Neural crest cell (in vitro differentiated cells): ENCODE measurements at regions not wholly inside any gene's neighbourhood (a gene's known extent, or its start where the extent isn't known, plus 50 kb on each side); places are given as distances from the start of the nearest gene placed in this dataset.

Experiments
- DNase-seq: peaks from one replicate; pipeline ENCODE4 v3.0.0; 2021; ENCODE audit warnings: low read depth, mixed read lengths, low spot score
- H3K27ac Mint-ChIP-seq: one replicate; pipeline ENCODE4 v1.8.0; 2021; ENCODE audit warnings: mild to moderate bottlenecking, mixed read lengths; ENCODE audit not compliant: unreplicated experiment
- H3K27me3 Mint-ChIP-seq: 2 replicates; pipeline ENCODE4 v1.8.0; 2021; ENCODE audit warnings: low read depth, mild to moderate bottlenecking, mixed read lengths
- H3K36me3 Mint-ChIP-seq: 2 replicates; pipeline ENCODE4 v1.8.0; 2021; ENCODE audit warnings: low read depth, mild to moderate bottlenecking, mixed read lengths
- H3K4me1 Mint-ChIP-seq: 2 replicates; pipeline ENCODE4 v1.8.0; 2021; ENCODE audit warnings: mixed read lengths
- H3K4me3 Mint-ChIP-seq: one replicate; pipeline ENCODE4 v1.8.0; 2021; ENCODE audit warnings: mild to moderate bottlenecking, mixed read lengths
- H3K9me3 Mint-ChIP-seq: 2 replicates; pipeline ENCODE4 v1.8.0; 2021; ENCODE audit warnings: mixed read lengths
- TF ChIP-seq, protein P1 (sequence below): fragments of 200-600 bp; sonication (generic); conservative IDR thresholded peaks from 2 replicates; pipeline ENCODE4 v1.5.0; 2021; ENCODE audit warnings: antibody characterized with exemption, mild to moderate bottlenecking

DNA sequence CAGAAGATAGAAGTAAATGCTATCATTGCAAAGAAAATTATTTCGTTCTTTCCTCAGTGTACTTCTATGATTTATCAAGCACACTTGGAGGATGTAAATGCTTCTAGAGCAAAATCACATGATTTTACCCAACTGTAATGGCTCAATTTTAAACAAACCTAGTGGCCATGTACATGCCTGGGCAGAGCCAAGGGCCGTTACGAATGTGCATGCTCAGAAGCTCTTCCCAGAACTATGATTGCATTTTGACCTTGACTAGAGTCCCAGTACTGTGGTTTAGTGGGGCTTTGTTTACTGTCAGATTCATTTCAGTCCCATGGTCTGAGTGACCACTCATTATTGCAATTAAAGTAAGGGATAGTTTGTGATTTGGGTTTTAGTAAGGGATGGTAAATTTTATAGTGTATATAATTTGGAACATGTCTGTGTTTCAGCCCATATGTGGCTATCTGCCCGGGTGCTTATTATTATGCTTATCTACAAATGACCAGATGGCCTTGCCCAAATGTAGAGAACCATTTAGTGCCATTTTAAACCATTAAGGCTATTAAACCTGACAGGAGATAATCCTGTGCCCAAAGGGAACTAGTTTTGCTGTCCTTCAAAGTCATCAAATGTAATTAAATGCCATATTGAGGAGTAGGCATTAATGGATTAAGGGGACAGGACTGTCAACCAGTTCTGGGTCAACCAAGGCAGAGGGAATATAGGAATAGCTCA lies 239.1 kb downstream of the ICOS start:
- no peaks in the 10 kb centered on the region for H3K9me3 Mint-ChIP-seq
- H3K27me3 Mint-ChIP-seq, result no peaks in the 10 kb centered on the region
- TF ChIP-seq, protein P1, sequence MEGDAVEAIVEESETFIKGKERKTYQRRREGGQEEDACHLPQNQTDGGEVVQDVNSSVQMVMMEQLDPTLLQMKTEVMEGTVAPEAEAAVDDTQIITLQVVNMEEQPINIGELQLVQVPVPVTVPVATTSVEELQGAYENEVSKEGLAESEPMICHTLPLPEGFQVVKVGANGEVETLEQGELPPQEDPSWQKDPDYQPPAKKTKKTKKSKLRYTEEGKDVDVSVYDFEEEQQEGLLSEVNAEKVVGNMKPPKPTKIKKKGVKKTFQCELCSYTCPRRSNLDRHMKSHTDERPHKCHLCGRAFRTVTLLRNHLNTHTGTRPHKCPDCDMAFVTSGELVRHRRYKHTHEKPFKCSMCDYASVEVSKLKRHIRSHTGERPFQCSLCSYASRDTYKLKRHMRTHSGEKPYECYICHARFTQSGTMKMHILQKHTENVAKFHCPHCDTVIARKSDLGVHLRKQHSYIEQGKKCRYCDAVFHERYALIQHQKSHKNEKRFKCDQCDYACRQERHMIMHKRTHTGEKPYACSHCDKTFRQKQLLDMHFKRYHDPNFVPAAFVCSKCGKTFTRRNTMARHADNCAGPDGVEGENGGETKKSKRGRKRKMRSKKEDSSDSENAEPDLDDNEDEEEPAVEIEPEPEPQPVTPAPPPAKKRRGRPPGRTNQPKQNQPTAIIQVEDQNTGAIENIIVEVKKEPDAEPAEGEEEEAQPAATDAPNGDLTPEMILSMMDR, result no peak
- H3K36me3 Mint-ChIP-seq, result no peaks in the 10 kb centered on the region
- H3K27ac Mint-ChIP-seq, result no peak overlapping the region
- H3K4me3 Mint-ChIP-seq, result no peak overlapping the region
- DNase-seq, result no peak
- H3K4me1 Mint-ChIP-seq, result peaks cover 5% of the 10 kb centered on the region

DNA sequence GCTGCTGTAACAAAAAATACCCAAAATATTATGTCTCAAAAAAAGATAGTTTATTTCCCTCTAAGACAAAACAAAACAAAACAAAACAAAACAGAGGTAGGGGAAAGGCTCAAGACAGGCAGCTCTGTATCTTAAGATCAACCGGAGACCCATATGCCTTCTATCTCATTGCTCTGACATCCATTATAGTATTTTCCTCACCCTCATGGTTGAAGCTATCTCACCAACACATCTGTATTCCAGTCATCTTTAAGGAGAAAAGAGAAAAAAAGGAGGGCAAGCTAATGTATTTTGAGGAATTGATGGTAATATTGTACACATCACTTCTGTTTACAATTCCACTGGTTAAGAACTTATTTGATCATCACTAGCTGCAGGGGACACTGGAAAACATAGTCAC lies 239.7 kb downstream of the ICOS start:
- TF ChIP-seq, protein P1, result no peak
- H3K36me3 Mint-ChIP-seq, result no peaks in the 10 kb centered on the region
- no peaks in the 10 kb centered on the region for H3K27me3 Mint-ChIP-seq
- no peaks in the 10 kb centered on the region for H3K9me3 Mint-ChIP-seq
- H3K4me1 Mint-ChIP-seq, result peaks cover 5% of the 10 kb centered on the region
- H3K4me3 Mint-ChIP-seq, result no peak overlapping the region
- no peak overlapping the region for H3K27ac Mint-ChIP-seq
- DNase-seq, result no peak

DNA sequence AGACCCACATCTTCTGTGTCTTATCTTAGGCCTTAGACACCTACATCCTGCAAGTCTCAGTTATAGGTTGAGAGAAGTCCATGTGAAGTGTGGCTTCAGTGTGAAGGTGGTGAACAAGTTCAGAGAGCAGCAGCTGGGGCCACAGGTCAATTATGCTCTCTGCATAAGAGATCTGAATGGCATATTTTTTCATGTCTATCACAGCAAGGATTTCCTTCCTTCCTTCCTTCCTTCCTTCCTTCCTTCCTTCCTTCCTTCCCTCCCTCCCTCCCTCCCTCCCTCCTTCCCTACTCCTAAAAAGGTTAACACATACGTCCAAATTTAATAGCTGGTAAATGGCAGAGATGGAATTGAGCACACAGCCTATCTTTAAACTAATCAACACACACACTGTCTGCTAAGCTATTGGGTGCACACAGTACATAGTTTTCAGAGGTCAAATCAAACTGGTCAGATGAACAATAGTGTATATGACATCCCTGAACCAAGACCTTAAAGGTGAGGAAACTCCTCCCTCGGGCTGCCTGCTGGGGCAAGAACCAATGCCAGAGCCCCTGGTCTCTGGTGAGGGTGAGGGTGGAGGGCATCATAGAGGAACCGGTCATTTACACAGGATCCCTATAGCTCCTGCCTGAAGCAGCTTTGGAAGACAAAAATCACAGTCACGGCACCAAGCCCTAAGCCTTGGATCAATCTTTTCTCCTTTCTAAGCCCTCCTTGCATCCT lies 240.9 kb downstream of the ICOS start:
- no peak for DNase-seq
- Mint-ChIP-seq H3K9me3 (no peaks in the 10 kb centered on the region), H3K4me1 (peaks cover 5% of the 10 kb centered on the region)

GRCh38 chr2:204177977-204178522 lies 241.5 kb downstream of the ICOS start:
- TF ChIP-seq, protein P1, result peak; percentile 64
- Mint-ChIP-seq H3K27me3 (no peaks in the 10 kb centered on the region), H3K4me1 (peaks cover 5% of the 10 kb centered on the region), H3K27ac (no peak overlapping the region), H3K36me3 (no peaks in the 10 kb centered on the region), H3K9me3 (no peaks in the 10 kb centered on the region), H3K4me3 (no peak overlapping the region)
- peak; percentile 24 for DNase-seq

More for the DNA sequence above, 240.9 kb downstream of the ICOS start:
- Mint-ChIP-seq H3K36me3 (no peaks in the 10 kb centered on the region), H3K4me3 (no peak overlapping the region), H3K27me3 (no peaks in the 10 kb centered on the region), H3K27ac (no peak overlapping the region)
- TF ChIP-seq, protein P1, result no peak

GRCh38 chr2:204180649-204181048 lies 244.1 kb downstream of the ICOS start:
- TF ChIP-seq, protein P1, result no peak
- Mint-ChIP-seq H3K36me3 (no peaks in the 10 kb centered on the region), H3K4me1 (peaks cover 5% of the 10 kb centered on the region), H3K27ac (no peak overlapping the region), H3K4me3 (no peak overlapping the region), H3K27me3 (no peaks in the 10 kb centered on the region), H3K9me3 (no peaks in the 10 kb centered on the region)
- DNase-seq, result no peak
